Adrenal gland (tissue), 9 donors: ENCODE measurements at regions not wholly inside any gene's neighbourhood (a gene's known extent, or its start where the extent isn't known, plus 50 kb on each side); places are given as distances from the start of the nearest gene placed in this dataset.

Experiments used
- DNase-seq, 7 donors: peaks; one replicate each; pipeline ENCODE4 v3.0.0-alpha.2; 2019 to 2020
- H3K27ac ChIP-seq, 5 donors: fragments of 200-600 bp; sonication (generic) in 4 of 5; 1 replicate in 3 of 5; 2 replicates in 2 of 5; pipeline versions ENCODE4 v1.5.1 to v1.8.0; 2016 to 2020; ENCODE audit warnings: mild to moderate bottlenecking in 1 of 5
- H3K27me3 ChIP-seq: fragments of 200-600 bp; 2 replicates; pipeline ENCODE4 v1.8.0; 2021
- H3K36me3 ChIP-seq, 2 donors: fragments of 200-600 bp; replicated peaks in 1 of 2; 1 replicate in 1 of 2; 2 replicates in 1 of 2; pipeline versions ENCODE4 v1.5.1 to v1.8.0; 2018 to 2022
- H3K4me1 ChIP-seq, 2 donors: fragments of 200-600 bp; replicated peaks in 1 of 2; 1 replicate in 1 of 2; 2 replicates in 1 of 2; pipeline versions ENCODE4 v1.5.1 to v1.8.0; 2018 to 2021
- H3K4me3 ChIP-seq, 4 donors: fragments of 200-600 bp; sonication (generic) in 3 of 4; one replicate each; pipeline ENCODE4 v1.5.1; 2016 to 2018
- H3K9me3 ChIP-seq, 3 donors: fragments of 200-600 bp; sonication (generic) in 1 of 3; replicated peaks in 1 of 3; 1 replicate in 2 of 3; 2 replicates in 1 of 3; pipeline versions ENCODE4 v1.5.1 to v1.8.0; 2016 to 2021
- CTCF ChIP-seq, 6 experiments: fragments of 450-650 bp in 4 of 6; fragments of 200-600 bp in 2 of 6; sonication (generic) in 1 of 6; IDR thresholded peaks; 1 replicate in 5 of 6; 2 replicates in 1 of 6; pipeline versions ENCODE4 v1.5.1 to v1.8.0; 2016 to 2021; ENCODE audit warnings: antibody characterized with exemption in 6 of 6, mild to moderate bottlenecking in 2 of 6, moderate library complexity in 1 of 6
- POLR2A ChIP-seq, 2 donors: fragments of 450-650 bp; IDR thresholded peaks; one replicate each; pipeline ENCODE4 v1.6.1; 2017; ENCODE audit warnings: antibody characterized with exemption in 2 of 2, mild to moderate bottlenecking in 2 of 2, moderate library complexity in 1 of 2
- WGBS, 4 donors: extraction: QIAGEN DNeasy Blood & Tissue Kit in 2 of 4; methylation state at CpG; one replicate each; pipeline versions ENCODE4 v1.1.5 to v1.1.7; 2013 to 2017; 5-methylcytosine and 5-hydroxymethylcytosine counted together
- intact Hi-C, 2 donors: fragments of 100-400 bp; cut with DNase I; formaldehyde crosslinking; loops; one replicate each; pipeline versions ENCODE4 v1.14.1 to v1.15.0; 2022 to 2023
- donor health status: healthy with polysubstance abuse.
- donor health status: Bipolar disorder and iron deficiency.
- donor health status: DM: yes; HTN: yes; CAD: no.
- donor health status: DM: no; HTN: no; CAD: no.
- donor health status: DM: no; HTN: no; CAD: no.

DNA sequence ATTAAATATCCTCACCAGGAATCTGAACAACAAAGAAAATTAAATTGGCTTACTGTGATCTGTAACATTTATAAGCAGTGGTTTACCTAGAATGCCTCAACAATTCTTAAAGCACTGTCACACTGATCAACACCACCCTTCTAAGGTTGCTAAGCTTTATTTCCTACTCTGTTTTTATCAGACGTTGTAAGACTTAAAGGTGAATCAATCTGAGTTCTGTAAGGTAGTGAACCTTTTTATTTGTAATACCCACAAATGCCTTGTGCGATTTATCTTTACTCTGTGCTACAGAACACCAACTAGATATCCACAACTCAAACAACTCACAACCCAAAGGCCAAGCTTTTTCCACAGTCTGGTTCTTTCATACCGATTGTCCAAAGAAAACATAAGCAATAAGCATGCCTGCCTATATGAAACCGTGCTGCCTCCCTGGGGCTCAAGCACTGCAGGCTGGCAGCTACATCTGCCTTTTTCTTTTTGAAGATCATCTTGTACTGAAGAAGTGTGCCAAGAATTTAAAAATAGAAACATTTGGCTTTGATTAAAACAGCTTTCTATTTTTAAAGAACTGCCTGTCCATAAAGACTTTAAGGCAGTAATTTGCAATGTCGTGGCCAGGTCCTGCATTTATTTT, 490.7 kb downstream of the NUP35 start:
- WGBS, 4 donors = 25 to 38% (median 34%) methylated on average over 5 of the region's 5 CpGs
- DNase-seq = peak in 1 of 7 donors; percentile 14
- H3K27ac ChIP-seq = no peak overlapping the region
- intact Hi-C loops = no loop called here
- no peak for TF ChIP-seq CTCF (IDR thresholded peaks at IDR 0.05)
- no peak for TF ChIP-seq POLR2A (IDR thresholded peaks at IDR 0.05)
- no peaks in the 10 kb centered on the region for H3K9me3 ChIP-seq
- H3K27me3 ChIP-seq = no peaks in the 10 kb centered on the region
- H3K4me1 ChIP-seq = no peaks in the 10 kb centered on the region
- no peaks in the 10 kb centered on the region for H3K36me3 ChIP-seq
- no peak overlapping the region for H3K4me3 ChIP-seq

- intact Hi-C loops = no loop called here
- TF ChIP-seq POLR2A (IDR thresholded peaks at IDR 0.05) (no peak), CTCF (IDR thresholded peaks at IDR 0.05) (no peak)
- no peak overlapping the region for H3K4me3 ChIP-seq
- H3K4me1 ChIP-seq = no peaks in the 10 kb centered on the region
- no peak for DNase-seq
- no peaks in the 10 kb centered on the region for H3K27me3 ChIP-seq
- H3K9me3 ChIP-seq = no peaks in the 10 kb centered on the region
- WGBS, 4 donors = 63 to 83% (median 66%) methylated on average over 1 of the region's 1 CpG
- H3K27ac ChIP-seq = no peak overlapping the region
- H3K36me3 ChIP-seq = no peaks in the 10 kb centered on the region
Measured at GRCh38 chr2:183623227-183623626, 499.0 kb downstream of the NUP35 start.

GRCh38 chr2:183630964-183631363, 506.7 kb downstream of the NUP35 start:
- Histone ChIP-seq H3K4me1 (no peaks in the 10 kb centered on the region), H3K27me3 (no peaks in the 10 kb centered on the region), H3K9me3 (no peaks in the 10 kb centered on the region), H3K27ac (no peak overlapping the region), H3K4me3 (no peak overlapping the region), H3K36me3 (no peaks in the 10 kb centered on the region)
- 58 to 73% (median 66%) methylated on average over 2 of the region's 2 CpGs for WGBS, 4 donors
- TF ChIP-seq CTCF (IDR thresholded peaks at IDR 0.05) (no peak), POLR2A (IDR thresholded peaks at IDR 0.05) (no peak)
- DNase-seq = no peak
- intact Hi-C loops = no loop called here

GRCh38 chr2:183656121-183656520, 531.9 kb downstream of the NUP35 start:
- Histone ChIP-seq H3K4me3 (no peak overlapping the region), H3K27me3 (no peaks in the 10 kb centered on the region), H3K4me1 (no peaks in the 10 kb centered on the region), H3K27ac (no peak overlapping the region), H3K36me3 (no peaks in the 10 kb centered on the region), H3K9me3 (no peaks in the 10 kb centered on the region)
- no peak for TF ChIP-seq POLR2A (IDR thresholded peaks at IDR 0.05)
- TF ChIP-seq CTCF (IDR thresholded peaks at IDR 0.05) = no peak
- DNase-seq = no peak
- intact Hi-C loops = no loop called here
- WGBS, 4 donors = 47 to 59% (median 52%) methylated on average over 1 of the region's 1 CpG
